ENCODE measurements at regions not wholly inside any gene's neighbourhood (a gene's known extent, or its start where the extent isn't known, plus 50 kb on each side); places are given as distances from the start of the nearest gene placed in this dataset.

- TF ChIP-seq GATA1 (IDR thresholded peaks at IDR 0.05; ENCODE audit: low read depth, low read length) (no peak), POLR2A (IDR thresholded peaks at IDR 0.05; ENCODE audit: low read length) (no peak)
- no peak for DNase-seq
Measured at GRCh38 chr1:207971331-207972219, 60.6 kb upstream of the CD34 start.

DNA sequence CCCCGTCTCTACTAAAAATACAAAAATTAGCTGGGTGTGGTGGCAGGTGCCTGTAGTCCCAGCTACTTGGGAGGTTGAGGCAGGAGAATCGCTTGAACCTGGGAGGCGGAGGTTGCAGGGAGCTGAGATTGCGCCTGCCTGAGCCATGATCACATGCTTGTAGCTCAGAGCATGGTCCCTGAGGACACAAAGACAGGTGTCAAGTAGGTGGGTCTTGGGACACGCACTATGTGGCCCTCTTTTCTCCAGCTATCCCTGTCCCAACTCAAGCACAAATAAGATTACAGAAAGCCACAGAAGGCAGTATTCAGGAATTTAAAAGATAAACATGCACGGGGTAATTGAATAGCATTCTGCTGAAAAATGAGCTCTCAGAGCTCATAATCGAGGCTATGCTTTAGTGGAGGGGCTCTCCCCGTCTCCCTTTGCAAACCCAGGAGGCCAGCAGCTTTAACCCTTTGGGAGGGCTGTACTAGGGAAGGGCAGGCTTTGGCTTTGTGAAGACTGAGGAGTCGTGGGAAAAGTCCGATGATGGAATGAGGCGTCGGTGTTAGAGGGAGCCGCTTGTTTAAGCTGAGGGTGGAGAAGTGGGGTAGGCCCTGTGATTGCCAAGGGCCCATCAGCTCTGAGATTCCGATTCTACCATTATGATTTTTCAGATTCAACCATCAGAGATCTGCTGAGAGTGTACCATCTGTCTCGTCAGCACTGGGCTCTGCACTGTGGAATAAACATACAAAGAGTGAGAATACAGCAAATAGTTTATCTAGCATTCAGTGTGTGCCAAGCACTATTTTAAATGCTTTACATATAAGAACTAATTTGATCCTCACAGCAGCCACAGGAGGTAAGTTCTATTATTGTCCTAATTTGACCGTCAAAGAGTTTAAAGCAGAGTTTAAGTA is 59.7 kb upstream of the CD34 start:
- no peak for DNase-seq
- TF ChIP-seq POLR2A (IDR thresholded peaks at IDR 0.05; ENCODE audit: low read length), result no peak
- no peak for TF ChIP-seq GATA1 (IDR thresholded peaks at IDR 0.05; ENCODE audit: low read depth, low read length)

GRCh38 chr1:207969528-207969927 is 58.6 kb upstream of the CD34 start:
- DNase-seq, result no peak
- TF ChIP-seq POLR2A (IDR thresholded peaks at IDR 0.05; ENCODE audit: low read length) (no peak), GATA1 (IDR thresholded peaks at IDR 0.05; ENCODE audit: low read depth, low read length) (no peak)

DNA sequence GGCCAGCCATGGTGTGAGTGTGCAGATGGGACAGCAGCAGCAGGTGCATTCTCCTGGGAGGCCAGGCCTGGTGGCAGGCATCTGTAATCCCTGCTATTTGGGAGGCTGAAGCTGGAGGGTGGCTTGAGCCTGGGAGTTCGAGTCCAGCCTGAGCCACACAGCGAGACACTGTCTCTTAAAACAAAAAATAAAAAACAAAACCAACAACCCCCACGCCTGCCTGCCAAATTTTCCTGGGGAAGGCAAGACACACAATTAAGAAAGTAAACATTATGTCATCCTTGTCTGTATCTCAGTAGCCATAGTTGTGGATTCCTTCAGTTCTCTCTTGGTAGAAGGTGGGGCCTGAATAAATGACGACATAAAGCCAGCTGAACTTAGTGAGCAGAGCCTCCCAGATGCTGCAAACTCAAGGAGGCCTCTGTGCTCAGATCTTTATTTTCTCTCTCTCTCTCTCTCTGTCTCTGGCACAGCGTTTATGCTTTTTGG is 57.6 kb upstream of the CD34 start:
- TF ChIP-seq POLR2A (IDR thresholded peaks at IDR 0.05; ENCODE audit: low read length), result no peak
- no peak for TF ChIP-seq GATA1 (IDR thresholded peaks at IDR 0.05; ENCODE audit: low read depth, low read length)
- no peak for DNase-seq

DNA sequence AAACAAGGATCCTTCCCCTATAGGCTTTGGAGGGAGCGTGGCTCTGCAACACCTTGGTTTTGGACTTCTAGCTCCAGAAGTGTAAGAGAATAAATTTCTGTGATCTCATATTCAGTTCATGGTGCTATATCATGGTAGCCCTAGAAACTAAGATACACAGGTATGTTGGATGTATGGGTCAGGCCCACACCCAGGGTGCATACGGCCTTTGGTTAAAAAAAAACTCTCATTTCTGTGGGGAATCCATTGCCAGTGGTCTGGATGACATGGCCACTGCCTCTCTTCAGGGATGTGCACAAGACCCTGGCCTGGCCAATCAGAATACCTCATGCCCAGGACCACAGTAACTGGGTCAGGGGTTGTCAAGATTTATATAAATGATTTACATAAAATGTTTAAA is 56.8 kb upstream of the CD34 start:
- TF ChIP-seq POLR2A (IDR thresholded peaks at IDR 0.05; ENCODE audit: low read length), result no peak
- no peak for TF ChIP-seq GATA1 (IDR thresholded peaks at IDR 0.05; ENCODE audit: low read depth, low read length)
- no peak for DNase-seq

DNA sequence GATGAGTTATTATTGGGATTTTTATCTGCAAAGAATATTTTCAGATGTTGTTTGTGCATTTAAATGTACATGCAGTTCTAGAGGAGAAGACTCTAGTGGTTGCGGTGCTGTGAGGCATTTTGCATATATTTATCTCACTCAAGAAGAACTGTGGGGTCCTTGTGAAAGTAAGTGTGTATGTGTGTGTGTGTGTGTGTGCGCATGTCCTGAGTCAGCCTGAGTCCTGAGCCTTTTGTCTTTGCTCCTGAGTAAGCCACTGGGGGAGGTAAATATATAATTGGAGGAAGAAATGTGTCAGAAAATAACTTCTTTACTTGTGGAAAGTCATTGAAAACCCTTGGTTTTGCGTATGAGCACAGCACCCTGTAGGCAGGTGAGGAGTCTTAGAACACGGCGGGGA is 55.6 kb upstream of the CD34 start:
- TF ChIP-seq POLR2A (IDR thresholded peaks at IDR 0.05; ENCODE audit: low read length), result no peak
- TF ChIP-seq GATA1 (IDR thresholded peaks at IDR 0.05; ENCODE audit: low read depth, low read length), result no peak
- DNase-seq, result no peak

GRCh38 chr1:207965392-207966387 is 54.8 kb upstream of the CD34 start:
- TF ChIP-seq POLR2A (IDR thresholded peaks at IDR 0.05; ENCODE audit: low read length) (no peak), GATA1 (IDR thresholded peaks at IDR 0.05; ENCODE audit: low read depth, low read length) (no peak)
- no peak for DNase-seq

DNA sequence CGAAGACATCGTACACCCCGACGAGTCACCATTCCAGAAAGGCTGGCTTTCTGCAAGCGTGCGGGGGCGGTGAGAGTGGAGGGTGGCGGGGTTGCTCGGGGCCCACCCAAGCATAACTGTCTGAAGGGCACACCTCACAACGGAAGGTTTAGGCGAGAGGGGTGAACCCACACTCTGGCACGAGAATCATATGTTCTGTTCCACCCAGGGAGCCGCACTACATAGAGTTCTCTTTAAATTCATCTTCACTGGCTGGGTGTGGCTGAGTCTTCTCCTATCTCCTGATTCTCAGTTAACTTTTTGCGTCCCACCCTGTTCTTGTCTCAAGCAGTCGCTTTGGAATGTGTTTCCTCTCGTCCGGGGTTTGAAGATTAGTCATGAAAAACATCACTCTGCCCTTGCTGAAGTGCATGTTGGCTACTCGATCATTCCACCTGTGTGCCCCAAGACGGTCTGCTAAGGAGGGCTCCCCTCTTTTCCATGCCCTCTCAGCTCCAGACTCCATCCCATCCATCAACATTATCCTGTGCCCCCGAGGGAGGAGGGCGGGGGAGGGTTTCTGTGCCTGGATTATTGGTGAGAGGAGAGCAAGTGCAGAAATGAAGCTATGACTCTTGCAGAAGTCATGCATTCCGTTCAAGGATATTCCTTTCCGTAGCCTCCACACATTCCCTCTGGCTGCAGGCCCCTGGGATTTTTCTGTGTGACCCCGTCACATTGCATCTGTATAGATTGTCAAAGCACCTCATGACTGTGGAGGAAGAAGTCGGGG is 53.5 kb upstream of the CD34 start:
- TF ChIP-seq POLR2A (IDR thresholded peaks at IDR 0.05; ENCODE audit: low read length), result peak; percentile 26
- TF ChIP-seq GATA1 (IDR thresholded peaks at IDR 0.05; ENCODE audit: low read depth, low read length), result no peak
- peak; percentile 68 to 80 for DNase-seq

GRCh38 chr1:207963427-207964194 is 52.7 kb upstream of the CD34 start:
- peak; percentile 89 to 95 for DNase-seq

GRCh38 chr1:207962716-207963426 is 51.9 kb upstream of the CD34 start:
- no peak for TF ChIP-seq POLR2A (IDR thresholded peaks at IDR 0.05; ENCODE audit: low read length)
- no peak for TF ChIP-seq GATA1 (IDR thresholded peaks at IDR 0.05; ENCODE audit: low read depth, low read length)

More at GRCh38 chr1:207963427-207964194, 52.7 kb upstream of the CD34 start:
- TF ChIP-seq POLR2A (IDR thresholded peaks at IDR 0.05; ENCODE audit: low read length) (peak; percentile 87), GATA1 (IDR thresholded peaks at IDR 0.05; ENCODE audit: low read depth, low read length) (no peak)

More at GRCh38 chr1:207962716-207963426, 51.9 kb upstream of the CD34 start:
- DNase-seq, result no peak
